ENCODE measurements at regions not wholly inside any gene's neighbourhood (a gene's known extent, or its start where the extent isn't known, plus 50 kb on each side); places are given as distances from the start of the nearest gene placed in this dataset.

GRCh38 chr2:194002699-194003368, 1654.2 kb upstream of the SLC39A10 start:
- H3K4me3 ChIP-seq (ENCODE audit: low read depth, low read length), result no peak overlapping the region
- DNase-seq (ENCODE audit: low read depth), result no peak
- TF ChIP-seq CTCF (conservative IDR thresholded peaks at IDR 0.05; ENCODE audit: low read depth, low read length), result no peak

- no peak for DNase-seq (ENCODE audit: low read depth)
- TF ChIP-seq CTCF (conservative IDR thresholded peaks at IDR 0.05; ENCODE audit: low read depth, low read length), result no peak
Observed at GRCh38 chr2:193990868-193991267, 1666.2 kb upstream of the SLC39A10 start.

GRCh38 chr2:193989645-193990044, 1667.4 kb upstream of the SLC39A10 start:
- TF ChIP-seq CTCF (conservative IDR thresholded peaks at IDR 0.05; ENCODE audit: low read depth, low read length), result no peak
- no peak for DNase-seq (ENCODE audit: low read depth)
- H3K4me3 ChIP-seq (ENCODE audit: low read depth, low read length), result no peak overlapping the region

More at GRCh38 chr2:193990868-193991267, 1666.2 kb upstream of the SLC39A10 start:
- H3K4me3 ChIP-seq (ENCODE audit: low read depth, low read length), result no peak overlapping the region

GRCh38 chr2:193988784-193989183, 1668.2 kb upstream of the SLC39A10 start:
- no peak for TF ChIP-seq CTCF (conservative IDR thresholded peaks at IDR 0.05; ENCODE audit: low read depth, low read length)
- H3K4me3 ChIP-seq (ENCODE audit: low read depth, low read length), result no peak overlapping the region
- DNase-seq (ENCODE audit: low read depth), result no peak

- DNase-seq (ENCODE audit: low read depth), result no peak
- H3K4me3 ChIP-seq (ENCODE audit: low read depth, low read length), result no peak overlapping the region
- no peak for TF ChIP-seq CTCF (conservative IDR thresholded peaks at IDR 0.05; ENCODE audit: low read depth, low read length)
Observed at GRCh38 chr2:193985272-193985671, 1671.8 kb upstream of the SLC39A10 start.

GRCh38 chr2:193980599-193980998, 1676.4 kb upstream of the SLC39A10 start:
- DNase-seq (ENCODE audit: low read depth), result no peak
- H3K4me3 ChIP-seq (ENCODE audit: low read depth, low read length), result no peak overlapping the region
- no peak for TF ChIP-seq CTCF (conservative IDR thresholded peaks at IDR 0.05; ENCODE audit: low read depth, low read length)

GRCh38 chr2:193973781-193974180, 1683.2 kb upstream of the SLC39A10 start:
- DNase-seq (ENCODE audit: low read depth), result no peak
- TF ChIP-seq CTCF (conservative IDR thresholded peaks at IDR 0.05; ENCODE audit: low read depth, low read length), result no peak
- H3K4me3 ChIP-seq (ENCODE audit: low read depth, low read length), result no peak overlapping the region
